Liver (tissue), 8 donors: ENCODE measurements at regions not wholly inside any gene's neighbourhood (a gene's known extent, or its start where the extent isn't known, plus 50 kb on each side); places are given as distances from the start of the nearest gene placed in this dataset.

Experiments
- DNase-seq: peaks from one replicate; pipeline ENCODE4 v3.0.0-alpha.2; 2017; ENCODE audit warnings: low spot score
- H3K27ac ChIP-seq, 2 donors: one replicate each; pipeline ENCODE4 v1.7.0; 2013; ENCODE audit warnings: inconsistent platforms in 2 of 2, low read length in 2 of 2, control low read depth in 1 of 2, low read depth in 1 of 2, mild to moderate bottlenecking in 1 of 2
- H3K27me3 ChIP-seq, 4 donors: one replicate each; pipeline versions ENCODE4 v1.6.1 to v1.7.0; 2013; ENCODE audit warnings: low read length in 3 of 4, inconsistent platforms in 1 of 4, mild to moderate bottlenecking in 1 of 4, moderate library complexity in 1 of 4; ENCODE audit not compliant: control insufficient read depth in 4 of 4, insufficient read depth in 4 of 4
- H3K36me3 ChIP-seq, 4 donors: one replicate each; pipeline versions ENCODE4 v1.6.1 to v1.7.0; 2013; ENCODE audit warnings: low read length in 3 of 4, mild to moderate bottlenecking in 3 of 4, low read depth in 1 of 4, moderate library complexity in 1 of 4; ENCODE audit not compliant: control insufficient read depth in 4 of 4, insufficient read depth in 3 of 4
- H3K4me1 ChIP-seq, 4 donors: one replicate each; pipeline versions ENCODE4 v1.6.1 to v1.7.0; 2013; ENCODE audit warnings: low read length in 3 of 4, mild to moderate bottlenecking in 3 of 4, moderate library complexity in 1 of 4; ENCODE audit not compliant: control insufficient read depth in 4 of 4, insufficient read depth in 4 of 4
- H3K4me3 ChIP-seq, 3 donors: one replicate each; pipeline versions ENCODE4 v1.6.1 to v1.7.0; 2013; ENCODE audit warnings: low read length in 3 of 3, control low read depth in 1 of 3, low read depth in 1 of 3, mild to moderate bottlenecking in 1 of 3
- H3K9ac ChIP-seq, 2 donors: one replicate each; pipeline ENCODE4 v1.7.0; 2013; ENCODE audit warnings: low read length in 2 of 2, mild to moderate bottlenecking in 2 of 2, moderate library complexity in 2 of 2, control low read depth in 1 of 2, low read depth in 1 of 2
- H3K9me3 ChIP-seq, 4 donors: one replicate each; pipeline versions ENCODE4 v1.6.1 to v1.7.0; 2013; ENCODE audit warnings: low read length in 3 of 4; ENCODE audit not compliant: control insufficient read depth in 4 of 4
- CTCF ChIP-seq: fragments of 150-350 bp; IDR thresholded peaks from 2 replicates; pipeline ENCODE4 v1.5.1; 2017; ENCODE audit warnings: improper control_type of control experiment, low read depth, low read length; ENCODE audit not compliant: missing input control
- EGR1 ChIP-seq, 2 donors: IDR thresholded peaks; 2 replicates each; pipeline ENCODE4 v1.6.1; 2016 to 2018; ENCODE audit warnings: antibody characterized with exemption in 2 of 2, low read depth in 2 of 2
- FOXA1 ChIP-seq: IDR thresholded peaks from 2 replicates; pipeline ENCODE4 v1.6.1; 2016; ENCODE audit warnings: antibody characterized with exemption
- FOXA2 ChIP-seq: IDR thresholded peaks from 2 replicates; pipeline ENCODE4 v1.6.1; 2016; ENCODE audit warnings: antibody characterized with exemption
- HNF4A ChIP-seq, 2 donors: conservative IDR thresholded peaks; 2 replicates each; pipeline ENCODE4 v1.6.1; 2016; ENCODE audit warnings: antibody characterized with exemption in 2 of 2, mild to moderate bottlenecking in 2 of 2
- HNF4G ChIP-seq: IDR thresholded peaks from 2 replicates; pipeline ENCODE4 v1.6.1; 2016; ENCODE audit warnings: antibody characterized with exemption
- JUND ChIP-seq, 2 donors: IDR thresholded peaks; 2 replicates each; pipeline ENCODE4 v1.6.1; 2016; ENCODE audit warnings: antibody characterized with exemption in 2 of 2
- MAX ChIP-seq: IDR thresholded peaks from 2 replicates; pipeline ENCODE4 v1.6.1; 2016; ENCODE audit warnings: antibody characterized with exemption
- NR2F2 ChIP-seq: IDR thresholded peaks from 2 replicates; pipeline ENCODE4 v1.6.1; 2016; ENCODE audit warnings: antibody characterized with exemption
- RAD21 ChIP-seq, 2 donors: IDR thresholded peaks; 2 replicates each; pipeline ENCODE4 v1.6.1; 2016; ENCODE audit warnings: antibody characterized with exemption in 2 of 2, mild to moderate bottlenecking in 2 of 2
- RXRA ChIP-seq, 2 donors: IDR thresholded peaks; 2 replicates each; pipeline ENCODE4 v1.6.1; 2017 to 2018; ENCODE audit warnings: antibody characterized with exemption in 2 of 2, mild to moderate bottlenecking in 1 of 2
- TAF1 ChIP-seq: conservative IDR thresholded peaks from 2 replicates; pipeline ENCODE4 v1.6.1; 2016; ENCODE audit warnings: antibody characterized with exemption, mild to moderate bottlenecking
- YY1 ChIP-seq: IDR thresholded peaks from 2 replicates; pipeline ENCODE4 v1.6.1; 2016; ENCODE audit warnings: antibody characterized with exemption, mild to moderate bottlenecking
- WGBS: extraction: QIAGEN DNeasy Blood & Tissue Kit; methylation state at CpG from one replicate; pipeline ENCODE4 v1.1.7; 2013; 5-methylcytosine and 5-hydroxymethylcytosine counted together
- TF ChIP-seq, protein P1 (sequence below): IDR thresholded peaks from 2 replicates; pipeline ENCODE4 v1.6.1; 2016; ENCODE audit warnings: antibody characterized with exemption
- TF ChIP-seq, protein P2 (sequence below): IDR thresholded peaks from 2 replicates; pipeline ENCODE4 v1.6.1; 2016; ENCODE audit warnings: antibody characterized with exemption
- TF ChIP-seq, protein P3 (sequence below): IDR thresholded peaks from 2 replicates; pipeline ENCODE4 v1.6.1; 2016; ENCODE audit warnings: antibody characterized with exemption, mild to moderate bottlenecking
- donor health status: healthy.
- donor health status: healthy.
- donor health status: healthy.
- donor health status: healthy.
- donor health status: healthy.

GRCh38 chr3:170806676-170807075, 63.3 kb downstream of the RPL22L1 start:
- no peak for TF ChIP-seq RAD21 (IDR thresholded peaks at IDR 0.05)
- TF ChIP-seq HNF4G, result no peak
- no peak for TF ChIP-seq JUND (IDR thresholded peaks at IDR 0.05)
- no peak for TF ChIP-seq RXRA (IDR thresholded peaks at IDR 0.05)
- TF ChIP-seq EGR1 (IDR thresholded peaks at IDR 0.05; ENCODE audit: low read depth in 2 of 2), result no peak
- TF ChIP-seq FOXA2, result no peak
- TF ChIP-seq NR2F2, result no peak
- TF ChIP-seq, protein P1, sequence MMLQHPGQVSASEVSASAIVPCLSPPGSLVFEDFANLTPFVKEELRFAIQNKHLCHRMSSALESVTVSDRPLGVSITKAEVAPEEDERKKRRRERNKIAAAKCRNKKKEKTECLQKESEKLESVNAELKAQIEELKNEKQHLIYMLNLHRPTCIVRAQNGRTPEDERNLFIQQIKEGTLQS, result no peak
- TF ChIP-seq, protein P2, sequence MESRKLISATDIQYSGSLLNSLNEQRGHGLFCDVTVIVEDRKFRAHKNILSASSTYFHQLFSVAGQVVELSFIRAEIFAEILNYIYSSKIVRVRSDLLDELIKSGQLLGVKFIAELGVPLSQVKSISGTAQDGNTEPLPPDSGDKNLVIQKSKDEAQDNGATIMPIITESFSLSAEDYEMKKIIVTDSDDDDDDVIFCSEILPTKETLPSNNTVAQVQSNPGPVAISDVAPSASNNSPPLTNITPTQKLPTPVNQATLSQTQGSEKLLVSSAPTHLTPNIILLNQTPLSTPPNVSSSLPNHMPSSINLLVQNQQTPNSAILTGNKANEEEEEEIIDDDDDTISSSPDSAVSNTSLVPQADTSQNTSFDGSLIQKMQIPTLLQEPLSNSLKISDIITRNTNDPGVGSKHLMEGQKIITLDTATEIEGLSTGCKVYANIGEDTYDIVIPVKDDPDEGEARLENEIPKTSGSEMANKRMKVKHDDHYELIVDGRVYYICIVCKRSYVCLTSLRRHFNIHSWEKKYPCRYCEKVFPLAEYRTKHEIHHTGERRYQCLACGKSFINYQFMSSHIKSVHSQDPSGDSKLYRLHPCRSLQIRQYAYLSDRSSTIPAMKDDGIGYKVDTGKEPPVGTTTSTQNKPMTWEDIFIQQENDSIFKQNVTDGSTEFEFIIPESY, result no peak
- no peak for TF ChIP-seq FOXA1
- no peak for TF ChIP-seq YY1
- TF ChIP-seq, protein P3, sequence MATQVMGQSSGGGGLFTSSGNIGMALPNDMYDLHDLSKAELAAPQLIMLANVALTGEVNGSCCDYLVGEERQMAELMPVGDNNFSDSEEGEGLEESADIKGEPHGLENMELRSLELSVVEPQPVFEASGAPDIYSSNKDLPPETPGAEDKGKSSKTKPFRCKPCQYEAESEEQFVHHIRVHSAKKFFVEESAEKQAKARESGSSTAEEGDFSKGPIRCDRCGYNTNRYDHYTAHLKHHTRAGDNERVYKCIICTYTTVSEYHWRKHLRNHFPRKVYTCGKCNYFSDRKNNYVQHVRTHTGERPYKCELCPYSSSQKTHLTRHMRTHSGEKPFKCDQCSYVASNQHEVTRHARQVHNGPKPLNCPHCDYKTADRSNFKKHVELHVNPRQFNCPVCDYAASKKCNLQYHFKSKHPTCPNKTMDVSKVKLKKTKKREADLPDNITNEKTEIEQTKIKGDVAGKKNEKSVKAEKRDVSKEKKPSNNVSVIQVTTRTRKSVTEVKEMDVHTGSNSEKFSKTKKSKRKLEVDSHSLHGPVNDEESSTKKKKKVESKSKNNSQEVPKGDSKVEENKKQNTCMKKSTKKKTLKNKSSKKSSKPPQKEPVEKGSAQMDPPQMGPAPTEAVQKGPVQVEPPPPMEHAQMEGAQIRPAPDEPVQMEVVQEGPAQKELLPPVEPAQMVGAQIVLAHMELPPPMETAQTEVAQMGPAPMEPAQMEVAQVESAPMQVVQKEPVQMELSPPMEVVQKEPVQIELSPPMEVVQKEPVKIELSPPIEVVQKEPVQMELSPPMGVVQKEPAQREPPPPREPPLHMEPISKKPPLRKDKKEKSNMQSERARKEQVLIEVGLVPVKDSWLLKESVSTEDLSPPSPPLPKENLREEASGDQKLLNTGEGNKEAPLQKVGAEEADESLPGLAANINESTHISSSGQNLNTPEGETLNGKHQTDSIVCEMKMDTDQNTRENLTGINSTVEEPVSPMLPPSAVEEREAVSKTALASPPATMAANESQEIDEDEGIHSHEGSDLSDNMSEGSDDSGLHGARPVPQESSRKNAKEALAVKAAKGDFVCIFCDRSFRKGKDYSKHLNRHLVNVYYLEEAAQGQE, result no peak
- TF ChIP-seq TAF1, result no peak
- TF ChIP-seq CTCF, result no peak
- no peak for TF ChIP-seq HNF4A (conservative IDR thresholded peaks at IDR 0.05)
- no peak for TF ChIP-seq MAX
- Histone ChIP-seq H3K27ac (no peak overlapping the region), H3K36me3 (no peaks in the 10 kb centered on the region), H3K4me3 (no peak overlapping the region), H3K4me1 (no peaks in the 10 kb centered on the region), H3K9ac (no peak overlapping the region), H3K27me3 (no peaks in the 10 kb centered on the region), H3K9me3 (no peaks in the 10 kb centered on the region)
- 92% methylated on average over 2 of the region's 2 CpGs for WGBS
- no peak for DNase-seq

DNA sequence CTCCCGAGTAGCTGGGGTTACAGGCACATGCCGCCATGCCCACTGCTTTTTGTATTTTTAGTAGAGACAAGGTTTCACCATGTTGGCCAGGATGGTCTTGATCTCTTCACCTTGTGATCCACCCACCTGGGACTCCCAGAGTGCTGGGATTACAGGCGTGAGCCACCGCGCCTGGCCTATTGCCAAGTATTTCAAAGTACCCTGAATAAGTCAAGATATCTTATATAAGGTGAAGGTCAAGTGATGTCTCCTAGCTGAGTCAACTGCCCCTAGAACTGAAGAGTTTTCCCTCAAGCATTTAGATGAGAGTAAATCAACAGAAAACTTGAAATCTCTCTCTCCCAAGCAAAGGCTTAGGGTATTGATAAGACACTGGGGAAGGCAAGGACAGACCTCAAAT, 63.9 kb downstream of the RPL22L1 start:
- H3K36me3 ChIP-seq, result no peaks in the 10 kb centered on the region
- no peak overlapping the region for H3K4me3 ChIP-seq
- H3K4me1 ChIP-seq, result no peaks in the 10 kb centered on the region
- WGBS, result 84% methylated on average over 5 of the region's 5 CpGs
- H3K9me3 ChIP-seq, result no peaks in the 10 kb centered on the region
- H3K27me3 ChIP-seq, result no peaks in the 10 kb centered on the region
- H3K27ac ChIP-seq, result no peak overlapping the region
- no peak for DNase-seq
- H3K9ac ChIP-seq, result no peak overlapping the region
- TF ChIP-seq, protein P1, result no peak
- no peak for TF ChIP-seq MAX
- TF ChIP-seq, protein P2, result no peak
- no peak for TF ChIP-seq TAF1
- no peak for TF ChIP-seq FOXA2
- no peak for TF ChIP-seq RXRA (IDR thresholded peaks at IDR 0.05)
- TF ChIP-seq CTCF, result no peak
- no peak for TF ChIP-seq EGR1 (IDR thresholded peaks at IDR 0.05; ENCODE audit: low read depth in 2 of 2)
